Adipocyte (in vitro differentiated cells): ENCODE measurements at regions not wholly inside any gene's neighbourhood (a gene's known extent, or its start where the extent isn't known, plus 50 kb on each side); places are given as distances from the start of the nearest gene placed in this dataset.

Experiments used
- DNase-seq: peaks from one replicate; pipeline ENCODE4 v3.0.0-alpha.2; 2015; ENCODE audit warnings: low read depth
- H3K27me3 ChIP-seq: replicated peaks from 2 replicates; pipeline ENCODE4 v1.7.0; 2013; ENCODE audit warnings: mild to moderate bottlenecking, low read length, moderate library complexity; ENCODE audit not compliant: control insufficient read depth, insufficient read depth
- H3K36me3 ChIP-seq: 2 replicates; pipeline ENCODE4 v1.7.0; 2013; ENCODE audit warnings: low read length, mild to moderate bottlenecking, moderate library complexity; ENCODE audit not compliant: control insufficient read depth, insufficient read depth, severe bottlenecking
- H3K4me1 ChIP-seq: 2 replicates; pipeline ENCODE4 v1.7.0; 2013; ENCODE audit warnings: mild to moderate bottlenecking, low read length, moderate library complexity; ENCODE audit not compliant: control insufficient read depth, insufficient read depth
- H3K4me3 ChIP-seq: 2 replicates; pipeline ENCODE4 v1.7.0; 2013; ENCODE audit warnings: mild to moderate bottlenecking, low read length, moderate library complexity
- H3K9ac ChIP-seq: 2 replicates; pipeline ENCODE4 v1.7.0; 2013; ENCODE audit warnings: mild to moderate bottlenecking, low read length, moderate library complexity
- H3K9me3 ChIP-seq: 2 replicates; pipeline ENCODE4 v1.7.0; 2013; ENCODE audit warnings: mild to moderate bottlenecking, low read length, moderate library complexity; ENCODE audit not compliant: control insufficient read depth

DNA sequence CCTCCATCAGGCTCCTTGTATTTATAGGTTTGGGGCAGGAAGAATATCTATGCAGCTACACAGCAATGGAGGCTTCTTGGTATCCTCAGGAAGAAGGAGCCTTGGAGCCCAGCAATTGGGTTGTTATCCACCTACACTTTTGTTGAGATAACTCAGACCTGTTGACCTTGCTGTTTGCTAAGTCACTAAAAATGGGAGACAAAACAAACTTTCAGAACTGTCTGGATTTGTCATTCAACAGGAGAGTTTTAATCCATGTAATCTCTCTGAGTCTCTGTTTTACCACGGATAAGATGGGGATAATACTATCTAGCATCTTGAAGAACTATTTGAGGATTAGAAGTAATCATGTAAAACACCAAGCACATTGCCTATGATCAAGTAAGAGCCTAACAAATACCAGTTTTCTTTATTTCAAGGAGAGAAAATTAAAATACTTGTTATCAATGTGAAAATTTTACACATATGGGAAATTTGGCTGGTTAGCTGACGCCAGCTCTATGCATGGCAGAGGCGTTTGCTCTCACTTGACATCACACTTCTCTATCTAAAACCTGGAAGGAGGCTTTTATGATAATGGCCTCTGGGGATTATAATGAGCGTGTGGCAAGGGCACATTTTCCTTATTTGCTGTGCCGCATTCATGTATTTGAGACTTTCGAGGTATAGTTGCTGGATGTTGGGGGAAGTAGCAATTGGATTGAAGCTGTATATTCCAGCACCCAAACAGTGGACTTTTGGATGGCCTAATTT is 215.6 kb downstream of the PDCD6IP start:
- Histone ChIP-seq H3K9me3 (no peaks in the 10 kb centered on the region), H3K4me1 (peaks cover 33% of the 10 kb centered on the region), H3K4me3 (no peak overlapping the region), H3K36me3 (no peaks in the 10 kb centered on the region), H3K9ac (no peak overlapping the region), H3K27me3 (no peaks in the 10 kb centered on the region)
- no peak for DNase-seq

GRCh38 chr3:34015204-34016142 is 217.0 kb downstream of the PDCD6IP start:
- Histone ChIP-seq H3K36me3 (no peaks in the 10 kb centered on the region), H3K27me3 (no peaks in the 10 kb centered on the region), H3K4me3 (no peak overlapping the region), H3K9me3 (no peaks in the 10 kb centered on the region), H3K4me1 (peaks cover 23% of the 10 kb centered on the region), H3K9ac (no peak overlapping the region)
- no peak for DNase-seq

GRCh38 chr3:34016925-34017587 is 218.6 kb downstream of the PDCD6IP start:
- DNase-seq = no peak
- peaks cover 9% of the 10 kb centered on the region for H3K4me1 ChIP-seq
- no peak overlapping the region for H3K4me3 ChIP-seq
- H3K9me3 ChIP-seq = no peaks in the 10 kb centered on the region
- no peak overlapping the region for H3K9ac ChIP-seq
- no peaks in the 10 kb centered on the region for H3K27me3 ChIP-seq
- H3K36me3 ChIP-seq = no peaks in the 10 kb centered on the region

- H3K4me1 ChIP-seq = peaks cover 2% of the 10 kb centered on the region
- no peak overlapping the region for H3K4me3 ChIP-seq
- H3K9ac ChIP-seq = no peak overlapping the region
- no peaks in the 10 kb centered on the region for H3K9me3 ChIP-seq
- no peaks in the 10 kb centered on the region for H3K27me3 ChIP-seq
- no peak for DNase-seq
- no peaks in the 10 kb centered on the region for H3K36me3 ChIP-seq
Observed at GRCh38 chr3:34017757-34018156, 219.3 kb downstream of the PDCD6IP start.

DNA sequence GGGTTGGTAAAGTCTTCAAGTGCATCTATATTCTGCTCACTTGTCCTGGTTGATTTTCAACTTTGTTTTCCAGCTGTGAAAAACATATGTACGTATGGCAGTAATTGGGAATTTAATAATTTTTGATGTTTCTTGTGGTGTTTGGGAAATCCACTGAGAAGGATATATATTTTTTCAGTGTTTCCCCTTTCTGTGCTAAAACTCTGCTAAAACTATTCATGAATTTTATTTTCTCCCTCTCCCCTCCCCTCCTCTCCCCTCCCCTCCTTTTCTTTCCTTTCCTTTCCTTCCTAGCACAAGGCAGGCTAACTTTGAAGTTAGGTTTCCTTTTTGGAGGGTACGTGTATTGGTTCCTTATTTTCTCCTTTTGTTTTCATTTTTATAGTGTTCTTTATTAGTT is 220.7 kb downstream of the PDCD6IP start:
- Histone ChIP-seq H3K4me3 (no peak overlapping the region), H3K4me1 (peaks cover 2% of the 10 kb centered on the region), H3K27me3 (no peaks in the 10 kb centered on the region), H3K9me3 (no peaks in the 10 kb centered on the region), H3K36me3 (no peaks in the 10 kb centered on the region), H3K9ac (no peak overlapping the region)
- DNase-seq = no peak

GRCh38 chr3:34020170-34020569 is 221.7 kb downstream of the PDCD6IP start:
- DNase-seq = no peak
- no peak overlapping the region for H3K4me3 ChIP-seq

DNA sequence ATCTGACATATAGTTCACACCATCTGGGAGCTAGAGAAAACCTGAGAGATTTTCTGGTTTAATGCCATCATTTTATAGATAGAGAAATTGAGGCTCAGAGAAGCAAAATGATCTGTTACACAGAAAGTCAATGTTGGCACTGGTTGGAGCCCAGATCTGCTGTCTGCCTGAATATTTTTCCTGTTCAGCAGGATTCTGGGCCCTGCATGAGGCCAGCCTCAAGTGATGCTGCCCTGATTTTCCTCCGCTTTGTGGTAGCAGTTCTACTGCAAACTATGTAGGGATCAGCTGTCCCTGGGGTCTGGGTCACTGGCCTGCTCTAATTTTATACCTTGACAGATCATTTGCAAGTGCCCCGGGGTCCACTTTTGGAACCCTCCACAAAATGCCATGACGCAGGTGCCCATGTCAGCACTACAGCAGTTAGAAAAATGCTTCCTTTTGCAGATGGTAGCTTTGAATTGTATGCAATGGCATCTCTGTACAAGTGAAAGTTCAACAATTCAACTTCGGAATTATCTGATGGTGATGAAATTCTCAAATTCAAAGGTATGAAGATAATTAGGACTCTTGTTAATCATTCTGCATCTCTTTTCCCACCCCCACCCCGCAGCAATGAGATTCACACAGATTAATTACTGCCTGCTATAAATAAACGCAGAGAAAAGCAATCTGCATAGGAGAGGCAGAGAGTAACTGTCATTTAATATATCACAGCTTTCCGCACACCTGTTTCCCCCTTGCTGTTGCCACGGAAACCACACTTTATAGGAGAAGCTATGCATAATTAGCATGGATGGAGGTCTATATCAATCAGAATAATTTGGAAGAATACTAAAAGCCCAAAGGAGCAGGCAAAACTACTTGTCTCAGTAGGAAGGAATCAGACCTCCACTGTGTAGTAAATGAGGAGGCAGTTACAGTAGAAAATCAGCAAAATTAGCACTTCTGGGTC is 222.6 kb downstream of the PDCD6IP start:
- H3K9me3 ChIP-seq = peaks cover 6% of the 10 kb centered on the region
- H3K36me3 ChIP-seq = no peaks in the 10 kb centered on the region
- DNase-seq = no peak
- H3K27me3 ChIP-seq = no peaks in the 10 kb centered on the region
- H3K9ac ChIP-seq = no peak overlapping the region
- no peak overlapping the region for H3K4me3 ChIP-seq
- peaks cover 6% of the 10 kb centered on the region for H3K4me1 ChIP-seq

More at GRCh38 chr3:34020170-34020569, 221.7 kb downstream of the PDCD6IP start:
- H3K9ac ChIP-seq = no peak overlapping the region
- H3K36me3 ChIP-seq = no peaks in the 10 kb centered on the region
- H3K4me1 ChIP-seq = peaks cover 6% of the 10 kb centered on the region
- peaks cover 5% of the 10 kb centered on the region for H3K9me3 ChIP-seq
- no peaks in the 10 kb centered on the region for H3K27me3 ChIP-seq

- H3K9me3 ChIP-seq = peaks cover 6% of the 10 kb centered on the region
- H3K4me3 ChIP-seq = no peak overlapping the region
- no peaks in the 10 kb centered on the region for H3K36me3 ChIP-seq
- H3K4me1 ChIP-seq = peaks cover 6% of the 10 kb centered on the region
- H3K27me3 ChIP-seq = no peaks in the 10 kb centered on the region
- DNase-seq = no peak
- no peak overlapping the region for H3K9ac ChIP-seq
Observed at GRCh38 chr3:34022147-34022546, 223.7 kb downstream of the PDCD6IP start.

DNA sequence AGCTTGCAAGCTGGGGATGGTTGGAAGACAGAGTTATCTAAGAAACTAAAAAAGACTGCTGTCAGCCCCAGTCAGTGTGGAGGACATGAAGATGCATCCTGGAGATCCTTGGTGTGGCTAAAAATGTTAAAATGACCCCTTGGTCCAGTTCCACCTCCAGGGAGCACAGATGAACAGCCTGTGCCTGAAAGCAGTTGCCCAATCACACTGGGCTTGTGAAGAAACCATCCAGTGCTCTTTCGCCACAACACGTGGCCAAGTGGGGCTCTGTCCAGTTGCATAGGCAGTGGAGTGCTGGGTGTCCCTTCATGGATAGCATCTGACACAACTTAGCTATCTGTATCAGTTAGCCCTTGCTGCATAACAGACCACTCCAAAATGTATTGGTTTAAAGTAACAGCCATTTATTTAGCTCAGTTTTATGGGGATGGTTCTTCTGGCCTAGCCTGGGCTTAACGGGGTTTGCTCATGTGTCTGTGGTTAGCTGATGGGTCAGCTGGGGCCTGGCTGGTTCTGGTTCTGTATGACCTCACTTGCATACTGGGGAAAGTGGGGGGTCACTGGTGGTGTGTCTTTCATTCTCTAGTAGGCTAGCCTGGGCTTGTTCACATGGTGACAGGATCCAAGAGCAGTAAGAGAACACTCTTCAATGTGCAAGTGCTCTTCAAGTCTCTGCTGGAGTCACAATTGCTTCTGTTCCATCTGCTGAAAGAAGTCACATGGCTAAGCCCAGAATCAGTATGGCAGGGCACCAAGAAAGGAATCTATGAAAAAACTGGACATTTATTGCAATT is 226.2 kb downstream of the PDCD6IP start:
- H3K4me3 ChIP-seq = no peak overlapping the region
- H3K27me3 ChIP-seq = no peaks in the 10 kb centered on the region

GRCh38 chr3:34033839-34034238 is 235.4 kb downstream of the PDCD6IP start:
- no peaks in the 10 kb centered on the region for H3K36me3 ChIP-seq
- no peaks in the 10 kb centered on the region for H3K27me3 ChIP-seq
- no peak overlapping the region for H3K9ac ChIP-seq
- no peak overlapping the region for H3K4me3 ChIP-seq
- H3K4me1 ChIP-seq = no peaks in the 10 kb centered on the region
- H3K9me3 ChIP-seq = no peaks in the 10 kb centered on the region
- no peak for DNase-seq

More for the DNA sequence above, 226.2 kb downstream of the PDCD6IP start:
- no peak for DNase-seq
- Histone ChIP-seq H3K9ac (no peak overlapping the region), H3K9me3 (peaks cover 6% of the 10 kb centered on the region), H3K36me3 (no peaks in the 10 kb centered on the region), H3K4me1 (peaks cover 6% of the 10 kb centered on the region)
